ENCODE measurements at regions not wholly inside any gene's neighbourhood (a gene's known extent, or its start where the extent isn't known, plus 50 kb on each side); places are given as distances from the start of the nearest gene placed in this dataset.

GRCh38 chr5:92863666-92864065 is 717.4 kb downstream of the NR2F1-AS1 start:
- Histone ChIP-seq H3K4me2 (ENCODE audit: low read length) (no peak overlapping the region), H2AFZ (ENCODE audit: insufficient read depth, low read length, poor library complexity) (no peak overlapping the region), H2AK5ac (ENCODE audit: low read length) (no peak overlapping the region), H3K9ac (ENCODE audit: low read length) (no peak overlapping the region), H3K9me3 (ENCODE audit: insufficient read depth, low read depth, low read length) (no peaks in the 10 kb centered on the region), H4K8ac (ENCODE audit: low read depth, low read length) (no peak overlapping the region), H3K27ac (ENCODE audit: low read depth, low read length) (no peak overlapping the region), H3K14ac (ENCODE audit: low read length) (no peak overlapping the region), H3K18ac (ENCODE audit: low read length) (no peak overlapping the region), H3K27me3 (ENCODE audit: insufficient read depth, low read length) (no peaks in the 10 kb centered on the region), H3K4me3 (ENCODE audit: low read depth, low read length) (no peak overlapping the region), H2BK5ac (ENCODE audit: low read depth, low read length, poor library complexity) (no peak overlapping the region), H2BK12ac (ENCODE audit: low read length) (no peak overlapping the region), H3K23ac (ENCODE audit: low read length) (no peak overlapping the region), H2BK120ac (ENCODE audit: insufficient read depth, low read length, poor library complexity) (no peak overlapping the region), H3K79me1 (ENCODE audit: low read length) (no peaks in the 10 kb centered on the region), H3K4me1 (ENCODE audit: control insufficient read depth in 1 of 2, insufficient read depth in 2 of 2, low read length in 2 of 2) (no peaks in the 10 kb centered on the region), H3K79me2 (ENCODE audit: control insufficient read depth, insufficient read depth, low read length, poor library complexity) (no peaks in the 10 kb centered on the region), H3K4ac (ENCODE audit: low read depth, low read length) (no peak overlapping the region), H4K91ac (ENCODE audit: low read depth, low read length) (no peak overlapping the region), H4K12ac (ENCODE audit: low read depth, low read length) (no peak overlapping the region), H3K36me3 (ENCODE audit: control insufficient read depth in 1 of 2, insufficient read depth in 2 of 2, low read length in 2 of 2) (no peaks in the 10 kb centered on the region)
- no CpG with 5 or more reads among the region's 2 CpGs for WGBS (ENCODE audit: extremely low coverage, insufficient coverage, insufficient read length)
- no peak for DNase-seq

DNA sequence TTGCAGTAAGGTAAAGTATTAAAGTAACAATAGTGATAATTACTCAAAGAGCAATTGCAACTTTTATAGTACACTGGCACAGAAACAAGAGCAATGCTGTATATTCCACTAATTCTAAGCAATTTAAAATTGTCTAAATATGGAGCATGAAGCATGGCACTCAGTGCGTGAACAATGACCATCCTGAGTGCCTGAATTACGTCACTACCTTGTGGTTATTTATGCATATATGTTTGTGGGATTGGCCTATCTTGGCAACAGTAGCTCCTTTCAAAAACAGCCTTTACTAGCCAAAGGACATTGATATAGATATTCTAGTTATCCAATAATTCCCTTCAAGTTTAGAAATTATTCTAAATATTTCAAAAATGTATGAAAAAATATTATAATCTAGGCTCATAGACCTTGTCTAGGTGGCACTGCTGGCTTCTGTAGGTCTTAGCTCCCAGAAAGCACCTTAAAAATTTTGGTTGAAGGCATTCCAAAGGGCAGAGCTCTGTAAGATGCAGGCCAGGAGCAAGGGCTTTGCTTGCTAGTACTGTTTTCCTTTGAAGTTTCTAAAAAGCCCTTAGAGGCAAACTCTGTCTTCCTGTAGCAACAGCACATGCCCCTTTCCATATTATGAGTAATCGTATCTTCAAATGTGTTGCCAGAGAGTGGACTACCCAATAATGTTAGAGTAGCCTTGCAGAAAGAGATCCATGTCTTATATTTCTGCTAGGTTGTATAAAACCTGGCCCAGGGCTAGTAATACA is 719.3 kb downstream of the NR2F1-AS1 start:
- Histone ChIP-seq H3K23ac (ENCODE audit: low read length) (no peak overlapping the region), H4K8ac (ENCODE audit: low read depth, low read length) (no peak overlapping the region), H3K4me1 (ENCODE audit: control insufficient read depth in 1 of 2, insufficient read depth in 2 of 2, low read length in 2 of 2) (no peaks in the 10 kb centered on the region), H4K91ac (ENCODE audit: low read depth, low read length) (no peak overlapping the region), H4K12ac (ENCODE audit: low read depth, low read length) (no peak overlapping the region), H2AFZ (ENCODE audit: insufficient read depth, low read length, poor library complexity) (no peak overlapping the region), H3K79me1 (ENCODE audit: low read length) (no peaks in the 10 kb centered on the region), H3K14ac (ENCODE audit: low read length) (no peak overlapping the region), H3K27ac (ENCODE audit: low read depth, low read length) (no peak overlapping the region), H3K27me3 (ENCODE audit: insufficient read depth, low read length) (no peaks in the 10 kb centered on the region), H2BK12ac (ENCODE audit: low read length) (no peak overlapping the region), H3K79me2 (ENCODE audit: control insufficient read depth, insufficient read depth, low read length, poor library complexity) (no peaks in the 10 kb centered on the region), H3K18ac (ENCODE audit: low read length) (no peak overlapping the region), H3K9me3 (ENCODE audit: insufficient read depth, low read depth, low read length) (no peaks in the 10 kb centered on the region), H3K4me2 (ENCODE audit: low read length) (no peak overlapping the region), H2AK5ac (ENCODE audit: low read length) (no peak overlapping the region), H2BK5ac (ENCODE audit: low read depth, low read length, poor library complexity) (no peak overlapping the region), H3K4ac (ENCODE audit: low read depth, low read length) (no peak overlapping the region), H3K4me3 (ENCODE audit: low read depth, low read length) (no peak overlapping the region), H2BK120ac (ENCODE audit: insufficient read depth, low read length, poor library complexity) (no peak overlapping the region), H3K36me3 (ENCODE audit: control insufficient read depth in 1 of 2, insufficient read depth in 2 of 2, low read length in 2 of 2) (no peaks in the 10 kb centered on the region), H3K9ac (ENCODE audit: low read length) (no peak overlapping the region)
- DNase-seq = no peak
- whole genome bisulfite sequencing (ENCODE audit: extremely low coverage, insufficient coverage, insufficient read length) = no CpG with 5 or more reads among the region's 3 CpGs

- whole genome bisulfite sequencing (ENCODE audit: extremely low coverage, insufficient coverage, insufficient read length) = no CpG with 5 or more reads among the region's 2 CpGs
- no peak for DNase-seq
- H2BK5ac ChIP-seq (ENCODE audit: low read depth, low read length, poor library complexity) = no peak overlapping the region
Measured at GRCh38 chr5:92860061-92860460, 721.0 kb downstream of the NR2F1-AS1 start.

GRCh38 chr5:92852219-92852618 is 728.8 kb downstream of the NR2F1-AS1 start:
- no peak overlapping the region for H4K91ac ChIP-seq (ENCODE audit: low read depth, low read length)
- WGBS (ENCODE audit: extremely low coverage, insufficient coverage, insufficient read length) = no CpG with 5 or more reads among the region's 4 CpGs

More at GRCh38 chr5:92860061-92860460, 721.0 kb downstream of the NR2F1-AS1 start:
- Histone ChIP-seq H4K12ac (ENCODE audit: low read depth, low read length) (no peak overlapping the region), H3K23ac (ENCODE audit: low read length) (no peak overlapping the region), H3K4me2 (ENCODE audit: low read length) (no peak overlapping the region), H4K8ac (ENCODE audit: low read depth, low read length) (no peak overlapping the region), H3K79me2 (ENCODE audit: control insufficient read depth, insufficient read depth, low read length, poor library complexity) (no peaks in the 10 kb centered on the region), H3K79me1 (ENCODE audit: low read length) (no peaks in the 10 kb centered on the region), H3K18ac (ENCODE audit: low read length) (no peak overlapping the region), H3K14ac (ENCODE audit: low read length) (no peak overlapping the region), H2AK5ac (ENCODE audit: low read length) (no peak overlapping the region), H3K9me3 (ENCODE audit: insufficient read depth, low read depth, low read length) (no peaks in the 10 kb centered on the region), H2BK120ac (ENCODE audit: insufficient read depth, low read length, poor library complexity) (no peak overlapping the region), H3K4me3 (ENCODE audit: low read depth, low read length) (no peak overlapping the region), H3K36me3 (ENCODE audit: control insufficient read depth in 1 of 2, insufficient read depth in 2 of 2, low read length in 2 of 2) (no peaks in the 10 kb centered on the region), H2AFZ (ENCODE audit: insufficient read depth, low read length, poor library complexity) (no peak overlapping the region), H3K4me1 (ENCODE audit: control insufficient read depth in 1 of 2, insufficient read depth in 2 of 2, low read length in 2 of 2) (no peaks in the 10 kb centered on the region), H4K91ac (ENCODE audit: low read depth, low read length) (no peak overlapping the region), H2BK12ac (ENCODE audit: low read length) (no peak overlapping the region), H3K27ac (ENCODE audit: low read depth, low read length) (no peak overlapping the region), H3K27me3 (ENCODE audit: insufficient read depth, low read length) (no peaks in the 10 kb centered on the region), H3K9ac (ENCODE audit: low read length) (no peak overlapping the region), H3K4ac (ENCODE audit: low read depth, low read length) (no peak overlapping the region)

More at GRCh38 chr5:92852219-92852618, 728.8 kb downstream of the NR2F1-AS1 start:
- H3K4me1 ChIP-seq (ENCODE audit: control insufficient read depth in 1 of 2, insufficient read depth in 2 of 2, low read length in 2 of 2) = no peaks in the 10 kb centered on the region
- H2AFZ ChIP-seq (ENCODE audit: insufficient read depth, low read length, poor library complexity) = no peak overlapping the region
- H3K14ac ChIP-seq (ENCODE audit: low read length) = no peak overlapping the region
- no peak overlapping the region for H2BK5ac ChIP-seq (ENCODE audit: low read depth, low read length, poor library complexity)
- no peak overlapping the region for H2BK120ac ChIP-seq (ENCODE audit: insufficient read depth, low read length, poor library complexity)
- no peaks in the 10 kb centered on the region for H3K79me2 ChIP-seq (ENCODE audit: control insufficient read depth, insufficient read depth, low read length, poor library complexity)
- H3K4me2 ChIP-seq (ENCODE audit: low read length) = no peak overlapping the region
- H4K8ac ChIP-seq (ENCODE audit: low read depth, low read length) = no peak overlapping the region
- H3K4ac ChIP-seq (ENCODE audit: low read depth, low read length) = no peak overlapping the region
- no peak overlapping the region for H3K18ac ChIP-seq (ENCODE audit: low read length)
- no peak overlapping the region for H3K4me3 ChIP-seq (ENCODE audit: low read depth, low read length)
- H3K27me3 ChIP-seq (ENCODE audit: insufficient read depth, low read length) = no peaks in the 10 kb centered on the region
- no peaks in the 10 kb centered on the region for H3K9me3 ChIP-seq (ENCODE audit: insufficient read depth, low read depth, low read length)
- H3K23ac ChIP-seq (ENCODE audit: low read length) = no peak overlapping the region
- H2AK5ac ChIP-seq (ENCODE audit: low read length) = no peak overlapping the region
- no peak overlapping the region for H4K12ac ChIP-seq (ENCODE audit: low read depth, low read length)
- H3K9ac ChIP-seq (ENCODE audit: low read length) = no peak overlapping the region
- H2BK12ac ChIP-seq (ENCODE audit: low read length) = no peak overlapping the region
- no peak overlapping the region for H3K27ac ChIP-seq (ENCODE audit: low read depth, low read length)
- no peak for DNase-seq
- H3K36me3 ChIP-seq (ENCODE audit: control insufficient read depth in 1 of 2, insufficient read depth in 2 of 2, low read length in 2 of 2) = no peaks in the 10 kb centered on the region
- no peaks in the 10 kb centered on the region for H3K79me1 ChIP-seq (ENCODE audit: low read length)
